Gastrocnemius medialis (tissue), 4 donors: ENCODE measurements at regions not wholly inside any gene's neighbourhood (a gene's known extent, or its start where the extent isn't known, plus 50 kb on each side); places are given as distances from the start of the nearest gene placed in this dataset.

Experiments used
- CTCF ChIP-seq, 5 experiments: fragments of 450-650 bp in 3 of 5; fragments of 200-600 bp in 2 of 5; sonication (generic) in 2 of 5; IDR thresholded peaks in 4 of 5; conservative IDR thresholded peaks in 1 of 5; 1 replicate in 4 of 5; 2 replicates in 1 of 5; pipeline ENCODE4 v1.5.1; 2016 to 2019; ENCODE audit warnings: antibody characterized with exemption in 5 of 5, mild to moderate bottlenecking in 3 of 5, moderate library complexity in 3 of 5
- POLR2A ChIP-seq, 2 donors: fragments of 450-650 bp; IDR thresholded peaks; one replicate each; pipeline ENCODE4 v1.6.1; 2017; ENCODE audit warnings: antibody characterized with exemption in 2 of 2, mild to moderate bottlenecking in 2 of 2, moderate library complexity in 2 of 2

GRCh38 chr15:54917312-54917711, 279.4 kb downstream of the RSL24D1 start:
- no peak for TF ChIP-seq POLR2A (IDR thresholded peaks at IDR 0.05)
- no peak for TF ChIP-seq CTCF (IDR thresholded peaks at IDR 0.05 in 4 of 5, conservative IDR thresholded peaks at IDR 0.05 in 1 of 5)
